ENCODE measurements at regions not wholly inside any gene's neighbourhood (a gene's known extent, or its start where the extent isn't known, plus 50 kb on each side); places are given as distances from the start of the nearest gene placed in this dataset.

GRCh38 chr19:29089315-29089870, 123.6 kb downstream of the UQCRFS1 start:
- intact Hi-C loops (cut with micrococcal nuclease) = no loop called here
- TF ChIP-seq, protein P1, sequence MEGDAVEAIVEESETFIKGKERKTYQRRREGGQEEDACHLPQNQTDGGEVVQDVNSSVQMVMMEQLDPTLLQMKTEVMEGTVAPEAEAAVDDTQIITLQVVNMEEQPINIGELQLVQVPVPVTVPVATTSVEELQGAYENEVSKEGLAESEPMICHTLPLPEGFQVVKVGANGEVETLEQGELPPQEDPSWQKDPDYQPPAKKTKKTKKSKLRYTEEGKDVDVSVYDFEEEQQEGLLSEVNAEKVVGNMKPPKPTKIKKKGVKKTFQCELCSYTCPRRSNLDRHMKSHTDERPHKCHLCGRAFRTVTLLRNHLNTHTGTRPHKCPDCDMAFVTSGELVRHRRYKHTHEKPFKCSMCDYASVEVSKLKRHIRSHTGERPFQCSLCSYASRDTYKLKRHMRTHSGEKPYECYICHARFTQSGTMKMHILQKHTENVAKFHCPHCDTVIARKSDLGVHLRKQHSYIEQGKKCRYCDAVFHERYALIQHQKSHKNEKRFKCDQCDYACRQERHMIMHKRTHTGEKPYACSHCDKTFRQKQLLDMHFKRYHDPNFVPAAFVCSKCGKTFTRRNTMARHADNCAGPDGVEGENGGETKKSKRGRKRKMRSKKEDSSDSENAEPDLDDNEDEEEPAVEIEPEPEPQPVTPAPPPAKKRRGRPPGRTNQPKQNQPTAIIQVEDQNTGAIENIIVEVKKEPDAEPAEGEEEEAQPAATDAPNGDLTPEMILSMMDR (IDR thresholded peaks at IDR 0.05; ENCODE audit: borderline replicate concordance) = no peak

GRCh38 chr19:29088761-29089160, 124.2 kb downstream of the UQCRFS1 start:
- H3K9me3 ChIP-seq (replicated peaks) = no peaks in the 10 kb centered on the region
- H3K27me3 ChIP-seq (ENCODE audit: low read depth) = peaks cover 60% of the 10 kb centered on the region
- no peak overlapping the region for H3K4me3 ChIP-seq
- no peak overlapping the region for H3K27ac ChIP-seq (replicated peaks)
- no peak for DNase-seq
- no peaks in the 10 kb centered on the region for H3K4me1 ChIP-seq
- TF ChIP-seq, protein P1 (IDR thresholded peaks at IDR 0.05; ENCODE audit: borderline replicate concordance) = no peak
- intact Hi-C loops (cut with micrococcal nuclease) = no loop called here
- no peaks in the 10 kb centered on the region for H3K36me3 ChIP-seq

More at GRCh38 chr19:29089315-29089870, 123.6 kb downstream of the UQCRFS1 start:
- Histone ChIP-seq H3K27ac (replicated peaks) (no peak overlapping the region), H3K4me3 (no peak overlapping the region), H3K4me1 (no peaks in the 10 kb centered on the region), H3K9me3 (replicated peaks) (no peaks in the 10 kb centered on the region), H3K27me3 (ENCODE audit: low read depth) (peaks cover 53% of the 10 kb centered on the region), H3K36me3 (no peaks in the 10 kb centered on the region)
- DNase-seq = no peak

- no peaks in the 10 kb centered on the region for H3K36me3 ChIP-seq
- no peak overlapping the region for H3K27ac ChIP-seq (replicated peaks)
- intact Hi-C loops (cut with micrococcal nuclease) = no loop called here
- H3K4me3 ChIP-seq = no peak overlapping the region
- TF ChIP-seq, protein P1 (IDR thresholded peaks at IDR 0.05; ENCODE audit: borderline replicate concordance) = no peak
- no peaks in the 10 kb centered on the region for H3K9me3 ChIP-seq (replicated peaks)
- H3K27me3 ChIP-seq (ENCODE audit: low read depth) = peaks cover 80% of the 10 kb centered on the region
- no peak for DNase-seq
- H3K4me1 ChIP-seq = no peaks in the 10 kb centered on the region
Measured at GRCh38 chr19:29086646-29087045, 126.3 kb downstream of the UQCRFS1 start.

GRCh38 chr19:29086182-29086581, 126.8 kb downstream of the UQCRFS1 start:
- peaks cover 84% of the 10 kb centered on the region for H3K27me3 ChIP-seq (ENCODE audit: low read depth)
- no peaks in the 10 kb centered on the region for H3K4me1 ChIP-seq
- H3K36me3 ChIP-seq = no peaks in the 10 kb centered on the region
- H3K4me3 ChIP-seq = no peak overlapping the region
- H3K27ac ChIP-seq (replicated peaks) = no peak overlapping the region
- H3K9me3 ChIP-seq (replicated peaks) = no peaks in the 10 kb centered on the region
- no peak for DNase-seq
- TF ChIP-seq, protein P1 (IDR thresholded peaks at IDR 0.05; ENCODE audit: borderline replicate concordance) = no peak
- intact Hi-C loops (cut with micrococcal nuclease) = no loop called here

DNA sequence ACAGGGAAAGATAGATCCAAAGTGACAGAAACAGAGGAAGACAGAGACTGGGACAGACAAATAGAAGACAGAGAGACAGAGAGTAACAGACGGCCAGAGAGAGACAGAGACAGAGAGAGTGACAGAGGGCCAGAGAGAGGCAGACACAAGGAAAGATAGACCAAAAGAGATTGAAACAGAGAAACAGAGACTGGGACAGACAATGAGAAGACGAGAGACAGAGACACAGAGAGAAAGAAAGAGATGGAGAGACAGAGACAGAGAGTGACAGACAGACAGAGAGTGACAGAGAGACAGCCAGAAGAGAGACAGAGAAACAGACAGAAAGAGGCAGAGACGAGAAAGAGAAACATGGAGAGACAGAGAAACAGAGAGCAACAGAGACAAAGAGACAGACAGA, 127.3 kb downstream of the UQCRFS1 start:
- no peak for DNase-seq
- TF ChIP-seq, protein P1 (IDR thresholded peaks at IDR 0.05; ENCODE audit: borderline replicate concordance) = no peak
- H3K27ac ChIP-seq (replicated peaks) = no peak overlapping the region
- no peaks in the 10 kb centered on the region for H3K36me3 ChIP-seq
- no peak overlapping the region for H3K4me3 ChIP-seq
- no peaks in the 10 kb centered on the region for H3K4me1 ChIP-seq
- H3K9me3 ChIP-seq (replicated peaks) = no peaks in the 10 kb centered on the region
- intact Hi-C loops (cut with micrococcal nuclease) = no loop called here
- peaks cover 90% of the 10 kb centered on the region for H3K27me3 ChIP-seq (ENCODE audit: low read depth)

Measured in left ventricle myocardium inferior (tissue), 1 donor.